ENCODE measurements at regions not wholly inside any gene's neighbourhood (a gene's known extent, or its start where the extent isn't known, plus 50 kb on each side); places are given as distances from the start of the nearest gene placed in this dataset.
"Not testable (repeated sequence)": the region's sequence is repeated elsewhere in the genome, so short reads cannot be mapped to it uniquely, and the experiment has no call there.

DNA sequence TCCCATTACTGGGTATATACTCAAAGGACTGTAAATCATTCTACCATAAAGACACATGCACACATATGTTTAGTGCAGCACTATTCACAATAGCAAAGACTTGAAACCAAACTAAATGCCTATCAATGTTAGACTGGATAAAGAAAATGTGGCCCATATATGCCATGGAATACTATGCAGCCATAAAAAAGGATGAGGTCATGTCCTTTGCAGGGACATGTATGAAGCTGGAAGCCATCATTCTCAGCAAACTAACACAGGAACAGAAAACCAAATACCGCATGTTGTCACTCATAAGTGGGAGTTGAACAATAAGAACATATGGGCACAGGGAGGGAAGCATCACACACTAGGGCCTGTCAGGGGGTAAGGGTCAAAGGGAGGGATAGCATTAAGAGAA is 1172.4 kb upstream of the ADGRB3 start:
- TF ChIP-seq, protein P1, sequence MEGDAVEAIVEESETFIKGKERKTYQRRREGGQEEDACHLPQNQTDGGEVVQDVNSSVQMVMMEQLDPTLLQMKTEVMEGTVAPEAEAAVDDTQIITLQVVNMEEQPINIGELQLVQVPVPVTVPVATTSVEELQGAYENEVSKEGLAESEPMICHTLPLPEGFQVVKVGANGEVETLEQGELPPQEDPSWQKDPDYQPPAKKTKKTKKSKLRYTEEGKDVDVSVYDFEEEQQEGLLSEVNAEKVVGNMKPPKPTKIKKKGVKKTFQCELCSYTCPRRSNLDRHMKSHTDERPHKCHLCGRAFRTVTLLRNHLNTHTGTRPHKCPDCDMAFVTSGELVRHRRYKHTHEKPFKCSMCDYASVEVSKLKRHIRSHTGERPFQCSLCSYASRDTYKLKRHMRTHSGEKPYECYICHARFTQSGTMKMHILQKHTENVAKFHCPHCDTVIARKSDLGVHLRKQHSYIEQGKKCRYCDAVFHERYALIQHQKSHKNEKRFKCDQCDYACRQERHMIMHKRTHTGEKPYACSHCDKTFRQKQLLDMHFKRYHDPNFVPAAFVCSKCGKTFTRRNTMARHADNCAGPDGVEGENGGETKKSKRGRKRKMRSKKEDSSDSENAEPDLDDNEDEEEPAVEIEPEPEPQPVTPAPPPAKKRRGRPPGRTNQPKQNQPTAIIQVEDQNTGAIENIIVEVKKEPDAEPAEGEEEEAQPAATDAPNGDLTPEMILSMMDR (IDR thresholded peaks at IDR 0.05): not testable (repeated sequence)
- TF ChIP-seq, protein P2, sequence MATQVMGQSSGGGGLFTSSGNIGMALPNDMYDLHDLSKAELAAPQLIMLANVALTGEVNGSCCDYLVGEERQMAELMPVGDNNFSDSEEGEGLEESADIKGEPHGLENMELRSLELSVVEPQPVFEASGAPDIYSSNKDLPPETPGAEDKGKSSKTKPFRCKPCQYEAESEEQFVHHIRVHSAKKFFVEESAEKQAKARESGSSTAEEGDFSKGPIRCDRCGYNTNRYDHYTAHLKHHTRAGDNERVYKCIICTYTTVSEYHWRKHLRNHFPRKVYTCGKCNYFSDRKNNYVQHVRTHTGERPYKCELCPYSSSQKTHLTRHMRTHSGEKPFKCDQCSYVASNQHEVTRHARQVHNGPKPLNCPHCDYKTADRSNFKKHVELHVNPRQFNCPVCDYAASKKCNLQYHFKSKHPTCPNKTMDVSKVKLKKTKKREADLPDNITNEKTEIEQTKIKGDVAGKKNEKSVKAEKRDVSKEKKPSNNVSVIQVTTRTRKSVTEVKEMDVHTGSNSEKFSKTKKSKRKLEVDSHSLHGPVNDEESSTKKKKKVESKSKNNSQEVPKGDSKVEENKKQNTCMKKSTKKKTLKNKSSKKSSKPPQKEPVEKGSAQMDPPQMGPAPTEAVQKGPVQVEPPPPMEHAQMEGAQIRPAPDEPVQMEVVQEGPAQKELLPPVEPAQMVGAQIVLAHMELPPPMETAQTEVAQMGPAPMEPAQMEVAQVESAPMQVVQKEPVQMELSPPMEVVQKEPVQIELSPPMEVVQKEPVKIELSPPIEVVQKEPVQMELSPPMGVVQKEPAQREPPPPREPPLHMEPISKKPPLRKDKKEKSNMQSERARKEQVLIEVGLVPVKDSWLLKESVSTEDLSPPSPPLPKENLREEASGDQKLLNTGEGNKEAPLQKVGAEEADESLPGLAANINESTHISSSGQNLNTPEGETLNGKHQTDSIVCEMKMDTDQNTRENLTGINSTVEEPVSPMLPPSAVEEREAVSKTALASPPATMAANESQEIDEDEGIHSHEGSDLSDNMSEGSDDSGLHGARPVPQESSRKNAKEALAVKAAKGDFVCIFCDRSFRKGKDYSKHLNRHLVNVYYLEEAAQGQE (IDR thresholded peaks at IDR 0.05): not testable (repeated sequence)
- TF ChIP-seq POLR2A (IDR thresholded peaks at IDR 0.05; ENCODE audit: low read length); MYC (IDR thresholded peaks at IDR 0.05; ENCODE audit: borderline replicate concordance, low read length); POLR2AphosphoS2 (conservative IDR thresholded peaks at IDR 0.05; ENCODE audit: low read length); PHF8 (IDR thresholded peaks at IDR 0.05; ENCODE audit: borderline replicate concordance, low read depth); GATA3 (IDR thresholded peaks at IDR 0.05; ENCODE audit: borderline replicate concordance); RNF2 (IDR thresholded peaks at IDR 0.05; ENCODE audit: borderline replicate concordance, low read depth): not testable (repeated sequence)
- TF ChIP-seq, protein P3, sequence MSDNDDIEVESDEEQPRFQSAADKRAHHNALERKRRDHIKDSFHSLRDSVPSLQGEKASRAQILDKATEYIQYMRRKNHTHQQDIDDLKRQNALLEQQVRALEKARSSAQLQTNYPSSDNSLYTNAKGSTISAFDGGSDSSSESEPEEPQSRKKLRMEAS (IDR thresholded peaks at IDR 0.05): not testable (repeated sequence)
- TF ChIP-seq, protein P4, sequence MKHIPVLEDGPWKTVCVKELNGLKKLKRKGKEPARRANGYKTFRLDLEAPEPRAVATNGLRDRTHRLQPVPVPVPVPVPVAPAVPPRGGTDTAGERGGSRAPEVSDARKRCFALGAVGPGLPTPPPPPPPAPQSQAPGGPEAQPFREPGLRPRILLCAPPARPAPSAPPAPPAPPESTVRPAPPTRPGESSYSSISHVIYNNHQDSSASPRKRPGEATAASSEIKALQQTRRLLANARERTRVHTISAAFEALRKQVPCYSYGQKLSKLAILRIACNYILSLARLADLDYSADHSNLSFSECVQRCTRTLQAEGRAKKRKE (CRISPR knock-in tag; IDR thresholded peaks at IDR 0.05; ENCODE audit: low read depth): not testable (repeated sequence)

All from A549 (cell line).